ENCODE measurements at regions not wholly inside any gene's neighbourhood (a gene's known extent, or its start where the extent isn't known, plus 50 kb on each side); places are given as distances from the start of the nearest gene placed in this dataset.

GRCh38 chr4:62161446-62161845 lies 961.3 kb downstream of the ADGRL3 start:
- Mint-ChIP-seq H3K27me3 (no peaks in the 10 kb centered on the region), H3K9me3 (peaks cover 19% of the 10 kb centered on the region), H3K4me1 (ENCODE audit: low read depth) (no peaks in the 10 kb centered on the region), H3K36me3 (ENCODE audit: low read depth) (no peaks in the 10 kb centered on the region), H3K4me3 (no peak overlapping the region), H3K27ac (no peak overlapping the region)
- H3K36me3 ChIP-seq (ENCODE audit: insufficient read depth, low read length), result no peaks in the 10 kb centered on the region
- intact Hi-C loops (cut with DNase I, micrococcal nuclease), result no loop called here
- H3K27me3 ChIP-seq (ENCODE audit: control insufficient read depth in 1 of 2, insufficient read depth in 2 of 2, low read length in 2 of 2), result no peaks in the 10 kb centered on the region
- ATAC-seq (ENCODE audit: poor library complexity) (no peak), DNase-seq (no peak)
- TF ChIP-seq CTCF (IDR thresholded peaks at IDR 0.05), result no peak
- no peak overlapping the region for H3K4me3 ChIP-seq (ENCODE audit: low read length)
- H3K9me3 ChIP-seq (ENCODE audit: control insufficient read depth in 1 of 2, insufficient read depth in 1 of 2, low read length in 2 of 2), result no peaks in the 10 kb centered on the region
- H3K4me1 ChIP-seq (ENCODE audit: insufficient read depth, low read length), result no peaks in the 10 kb centered on the region
- ChIA-PET CTCF (no interaction called here), POLR2A (no interaction called here)
- H3K27ac ChIP-seq (ENCODE audit: low read depth in 1 of 2, low read length in 2 of 2), result no peak overlapping the region

GRCh38 chr4:62159876-62160275 lies 959.8 kb downstream of the ADGRL3 start:
- DNase-seq (no peak), ATAC-seq (ENCODE audit: poor library complexity) (no peak)
- Mint-ChIP-seq H3K27me3 (no peaks in the 10 kb centered on the region), H3K27ac (no peak overlapping the region), H3K4me3 (no peak overlapping the region), H3K4me1 (ENCODE audit: low read depth) (no peaks in the 10 kb centered on the region), H3K9me3 (peaks cover 15% of the 10 kb centered on the region), H3K36me3 (ENCODE audit: low read depth) (no peaks in the 10 kb centered on the region)
- no peaks in the 10 kb centered on the region for H3K36me3 ChIP-seq (ENCODE audit: insufficient read depth, low read length)
- intact Hi-C loops (cut with DNase I, micrococcal nuclease), result no loop called here
- H3K27me3 ChIP-seq (ENCODE audit: control insufficient read depth in 1 of 2, insufficient read depth in 2 of 2, low read length in 2 of 2), result no peaks in the 10 kb centered on the region
- POLR2A ChIA-PET, result no interaction called here
- no peak overlapping the region for H3K4me3 ChIP-seq (ENCODE audit: low read length)
- CTCF ChIA-PET, result no interaction called here
- no peaks in the 10 kb centered on the region for H3K9me3 ChIP-seq (ENCODE audit: control insufficient read depth in 1 of 2, insufficient read depth in 1 of 2, low read length in 2 of 2)
- H3K27ac ChIP-seq (ENCODE audit: low read depth in 1 of 2, low read length in 2 of 2), result no peak overlapping the region
- no peak for TF ChIP-seq CTCF (IDR thresholded peaks at IDR 0.05)
- H3K4me1 ChIP-seq (ENCODE audit: insufficient read depth, low read length), result no peaks in the 10 kb centered on the region

GRCh38 chr4:62159306-62159705 lies 959.2 kb downstream of the ADGRL3 start:
- no peaks in the 10 kb centered on the region for H3K4me1 Mint-ChIP-seq (ENCODE audit: low read depth)
- POLR2A ChIA-PET, result no interaction called here
- H3K27ac ChIP-seq (ENCODE audit: low read depth in 1 of 2, low read length in 2 of 2), result no peak overlapping the region
- H3K4me3 ChIP-seq (ENCODE audit: low read length), result no peak overlapping the region
- H3K27me3 Mint-ChIP-seq, result no peaks in the 10 kb centered on the region
- no peak overlapping the region for H3K27ac Mint-ChIP-seq
- H3K9me3 ChIP-seq (ENCODE audit: control insufficient read depth in 1 of 2, insufficient read depth in 1 of 2, low read length in 2 of 2), result no peaks in the 10 kb centered on the region
- DNase-seq (no peak), ATAC-seq (ENCODE audit: poor library complexity) (no peak)
- no peak overlapping the region for H3K4me3 Mint-ChIP-seq
- H3K36me3 Mint-ChIP-seq (ENCODE audit: low read depth), result no peaks in the 10 kb centered on the region
- peaks cover 11% of the 10 kb centered on the region for H3K9me3 Mint-ChIP-seq
- H3K27me3 ChIP-seq (ENCODE audit: control insufficient read depth in 1 of 2, insufficient read depth in 2 of 2, low read length in 2 of 2), result no peaks in the 10 kb centered on the region
- no peaks in the 10 kb centered on the region for H3K36me3 ChIP-seq (ENCODE audit: insufficient read depth, low read length)
- no peak for TF ChIP-seq CTCF (IDR thresholded peaks at IDR 0.05)
- intact Hi-C loops (cut with DNase I, micrococcal nuclease), result no loop called here
- CTCF ChIA-PET, result no interaction called here
- no peaks in the 10 kb centered on the region for H3K4me1 ChIP-seq (ENCODE audit: insufficient read depth, low read length)

Data from CD4-positive, alpha-beta T cell (primary cell).